Lower lobe of right lung (tissue), 2 donors: ENCODE measurements at regions not wholly inside any gene's neighbourhood (a gene's known extent, or its start where the extent isn't known, plus 50 kb on each side); places are given as distances from the start of the nearest gene placed in this dataset.

Experiments used
- ATAC-seq, 2 donors: fragments of 200-7000 bp; cut with Tn5 transposase; one replicate each; pipeline ENCODE4 v1.9.1; 2020 to 2022; ENCODE audit warnings: mild to moderate bottlenecking in 2 of 2, moderate library complexity in 2 of 2
- DNase-seq: peaks from one replicate; pipeline ENCODE4 v3.0.0-alpha.2; 2020
- H3K27ac ChIP-seq: fragments of 200-600 bp; one replicate; pipeline ENCODE4 v1.8.0; 2022
- H3K27me3 ChIP-seq: fragments of 200-600 bp; one replicate; pipeline ENCODE4 v1.8.0; 2022; ENCODE audit warnings: low read depth
- H3K36me3 ChIP-seq: fragments of 200-600 bp; one replicate; pipeline ENCODE4 v1.8.0; 2022; ENCODE audit warnings: mild to moderate bottlenecking
- H3K4me1 ChIP-seq: fragments of 200-600 bp; one replicate; pipeline ENCODE4 v1.8.0; 2022
- H3K4me3 ChIP-seq: fragments of 200-600 bp; one replicate; pipeline ENCODE4 v1.8.0; 2022; ENCODE audit warnings: mild to moderate bottlenecking
- H3K9me3 ChIP-seq: fragments of 200-600 bp; one replicate; pipeline ENCODE4 v1.8.0; 2022
- CTCF ChIP-seq: fragments of 200-600 bp; IDR thresholded peaks from one replicate; pipeline ENCODE4 v1.8.0; 2022; ENCODE audit warnings: antibody characterized with exemption, mild to moderate bottlenecking
- intact Hi-C: fragments of 100-400 bp; cut with DNase I; formaldehyde crosslinking; loops from one replicate; pipeline ENCODE4 v1.11.0; 2022
- donor health status: DM: no; HTN: yes; CAD: no; lungs with severe emphysema.

GRCh38 chr15:57832183-57832582 is 125.7 kb downstream of the POLR2M start:
- no peak for TF ChIP-seq CTCF
- no peak for ATAC-seq

DNA sequence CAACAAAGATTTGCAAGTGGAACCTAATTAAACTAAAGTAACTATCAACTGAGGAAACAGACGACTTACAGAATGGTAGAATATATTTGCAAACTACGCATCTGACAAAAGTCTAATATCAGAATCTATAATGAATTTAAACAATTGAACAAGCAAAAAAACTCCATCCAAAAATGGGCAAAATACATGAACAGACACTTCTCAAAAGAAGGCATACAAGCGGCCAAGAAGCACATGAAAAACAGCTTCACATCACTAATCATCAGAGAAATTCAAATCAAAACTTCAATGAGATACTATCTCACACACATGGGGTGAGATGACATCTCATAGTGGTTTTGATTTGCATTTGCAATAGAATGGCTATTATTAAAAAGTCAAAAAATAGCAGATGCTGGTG is 128.6 kb downstream of the POLR2M start:
- Histone ChIP-seq H3K27me3 (no peaks in the 10 kb centered on the region), H3K36me3 (no peaks in the 10 kb centered on the region), H3K9me3 (no peaks in the 10 kb centered on the region), H3K4me1 (no peaks in the 10 kb centered on the region), H3K27ac (no peak overlapping the region), H3K4me3 (no peak overlapping the region)
- intact Hi-C loops, result no loop called here
- DNase-seq (no peak), ATAC-seq (no peak)
- no peak for TF ChIP-seq CTCF

More at GRCh38 chr15:57832183-57832582, 125.7 kb downstream of the POLR2M start:
- no peaks in the 10 kb centered on the region for H3K4me1 ChIP-seq
- no peak for DNase-seq
- no peaks in the 10 kb centered on the region for H3K27me3 ChIP-seq
- H3K9me3 ChIP-seq, result no peaks in the 10 kb centered on the region
- H3K36me3 ChIP-seq, result no peaks in the 10 kb centered on the region
- H3K4me3 ChIP-seq, result no peak overlapping the region
- intact Hi-C loops, result no loop called here
- H3K27ac ChIP-seq, result no peak overlapping the region

DNA sequence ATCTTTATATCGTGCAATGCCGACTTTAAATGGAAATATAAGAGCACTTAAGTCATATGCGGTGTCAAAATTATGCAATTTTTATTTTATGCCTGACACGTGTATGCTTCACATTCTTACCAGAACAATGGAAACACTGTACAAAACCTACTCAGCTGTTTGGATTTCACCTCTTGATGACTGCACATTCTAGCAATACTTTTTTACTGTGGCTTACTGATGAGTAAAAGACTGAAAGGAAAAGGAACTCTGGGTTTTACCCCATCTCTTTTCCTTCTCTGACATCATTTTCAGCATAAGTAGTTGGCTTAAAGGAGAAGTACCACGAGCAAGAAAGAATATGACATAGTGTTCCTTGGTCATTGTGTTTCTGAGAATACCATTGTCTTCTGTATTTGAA is 142.8 kb downstream of the POLR2M start:
- Histone ChIP-seq H3K9me3 (no peaks in the 10 kb centered on the region), H3K27ac (no peak overlapping the region), H3K4me3 (no peak overlapping the region), H3K36me3 (no peaks in the 10 kb centered on the region), H3K27me3 (peaks cover 3% of the 10 kb centered on the region), H3K4me1 (no peaks in the 10 kb centered on the region)
- DNase-seq (no peak), ATAC-seq (no peak)
- intact Hi-C loops, result no loop called here
- no peak for TF ChIP-seq CTCF

DNA sequence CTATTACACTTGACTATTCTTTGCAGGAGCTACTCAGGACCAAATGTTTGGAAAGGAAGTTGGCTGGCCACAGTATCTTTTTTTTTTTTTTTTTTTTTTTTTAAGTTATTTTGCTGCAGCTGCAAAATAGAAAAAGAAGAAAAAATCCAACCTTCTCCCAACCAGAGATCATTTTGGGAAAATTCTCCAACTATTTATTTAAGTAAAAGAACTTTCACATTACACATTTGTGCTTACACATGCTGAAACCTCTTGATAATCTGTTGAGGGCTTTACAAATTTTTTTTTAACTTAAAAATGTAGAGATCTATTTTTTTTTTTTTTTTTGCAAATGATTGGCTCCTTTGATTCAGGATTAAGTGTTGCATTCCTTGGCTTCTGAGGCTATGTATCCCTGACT is 148.0 kb downstream of the POLR2M start:
- Histone ChIP-seq H3K27ac (no peak overlapping the region), H3K4me3 (no peak overlapping the region), H3K36me3 (no peaks in the 10 kb centered on the region), H3K27me3 (no peaks in the 10 kb centered on the region), H3K9me3 (no peaks in the 10 kb centered on the region), H3K4me1 (no peaks in the 10 kb centered on the region)
- DNase-seq, result no peak
- intact Hi-C loops, result no loop called here
- no peak for ATAC-seq
- TF ChIP-seq CTCF, result no peak

- no peak for DNase-seq
Observed at GRCh38 chr15:57857871-57858270, 151.4 kb downstream of the POLR2M start.

More at GRCh38 chr15:57857871-57858270, 151.4 kb downstream of the POLR2M start:
- Histone ChIP-seq H3K27ac (no peak overlapping the region), H3K27me3 (no peaks in the 10 kb centered on the region), H3K4me3 (no peak overlapping the region), H3K9me3 (no peaks in the 10 kb centered on the region), H3K36me3 (no peaks in the 10 kb centered on the region), H3K4me1 (no peaks in the 10 kb centered on the region)
- intact Hi-C loops, result no loop called here
- TF ChIP-seq CTCF, result no peak
- no peak for ATAC-seq
